Epithelial cell of esophagus (primary cell): ENCODE measurements at regions not wholly inside any gene's neighbourhood (a gene's known extent, or its start where the extent isn't known, plus 50 kb on each side); places are given as distances from the start of the nearest gene placed in this dataset.

Experiments
- DNase-seq: peaks from one replicate; pipeline ENCODE4 v3.0.0; 2010; ENCODE audit warnings: low read depth
- H3K4me3 ChIP-seq: 2 replicates; pipeline ENCODE4 v1.5.1; 2011; ENCODE audit warnings: mild to moderate bottlenecking, low read length, control low read depth
- TF ChIP-seq, protein P1 (sequence below): IDR thresholded peaks from 2 replicates; pipeline ENCODE4 v1.5.1; 2011; ENCODE audit warnings: low read depth, mild to moderate bottlenecking, low read length, control low read depth, inconsistent platforms; ENCODE audit not compliant: insufficient read depth; ENCODE audit errors: missing control alignments

DNA sequence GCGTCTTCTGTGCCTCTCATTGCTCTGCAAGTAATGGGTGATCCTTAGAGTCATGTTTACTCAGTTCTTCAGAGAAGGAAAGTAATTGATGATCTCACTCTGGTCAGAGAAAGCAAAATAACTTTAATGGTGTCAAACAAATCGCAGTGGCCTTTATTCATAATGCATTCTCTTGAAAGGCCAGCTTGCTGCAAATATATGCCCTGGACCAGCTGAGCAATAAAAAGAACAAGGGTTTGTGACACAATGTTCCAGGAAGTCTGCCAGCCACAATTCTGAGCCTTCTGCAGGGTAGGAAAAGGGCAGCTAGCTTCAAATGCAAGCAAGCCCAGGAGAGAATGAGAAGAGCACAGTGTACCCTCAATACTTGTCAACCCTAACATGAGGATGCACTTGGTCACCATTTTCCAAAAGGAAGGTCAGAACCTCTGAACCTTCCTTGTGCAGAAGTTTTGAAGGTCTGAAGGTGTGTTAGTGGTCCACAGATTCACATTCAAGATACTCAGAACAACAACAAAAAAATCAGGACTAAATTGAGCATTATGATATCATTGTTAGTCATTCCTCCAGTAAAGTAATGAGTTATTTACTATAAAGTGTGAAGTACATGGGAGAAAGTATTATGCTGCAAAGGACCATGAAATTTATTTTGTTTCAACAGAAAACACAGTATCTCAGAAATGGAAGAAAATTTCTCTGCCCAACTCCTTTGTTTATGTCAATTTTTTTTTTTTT is 355.6 kb downstream of the PAX3 start:
- DNase-seq = peak; percentile 25
- H3K4me3 ChIP-seq = no peak overlapping the region

DNA sequence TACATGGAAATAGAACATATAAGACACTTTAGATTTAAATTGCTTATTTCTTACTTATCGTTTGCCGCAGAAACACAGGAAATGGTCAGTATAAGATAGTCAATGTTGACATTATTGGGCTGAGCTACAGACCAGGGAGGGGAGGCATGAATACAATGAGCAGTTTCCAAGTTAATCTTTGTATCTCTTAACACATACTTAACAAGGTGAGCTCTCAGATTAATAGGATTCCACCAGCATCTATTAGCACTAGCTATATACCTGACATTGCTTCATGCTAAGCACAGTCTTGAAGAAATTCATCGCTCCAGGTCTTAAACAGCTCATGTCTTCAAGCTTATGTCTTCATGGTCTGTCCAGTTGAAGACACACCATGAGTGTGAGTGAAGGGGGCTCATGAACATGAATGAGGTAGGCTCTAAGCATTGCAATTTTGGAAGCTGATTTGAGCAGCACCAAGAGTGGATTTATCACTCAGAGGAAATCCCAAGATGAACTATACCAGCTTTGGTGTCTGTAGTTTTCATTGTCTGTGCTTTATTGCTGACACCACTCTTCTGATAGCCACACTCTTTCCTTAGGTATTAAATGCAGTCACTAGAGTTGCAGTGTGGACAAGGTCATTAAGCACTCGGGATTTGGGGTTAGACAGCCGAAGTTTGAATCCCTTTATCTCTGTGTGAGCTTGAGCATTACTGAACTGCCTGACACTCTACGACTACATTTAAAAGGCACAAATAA is 359.3 kb upstream of the EPHA4 start:
- DNase-seq = no peak
- TF ChIP-seq, protein P1, sequence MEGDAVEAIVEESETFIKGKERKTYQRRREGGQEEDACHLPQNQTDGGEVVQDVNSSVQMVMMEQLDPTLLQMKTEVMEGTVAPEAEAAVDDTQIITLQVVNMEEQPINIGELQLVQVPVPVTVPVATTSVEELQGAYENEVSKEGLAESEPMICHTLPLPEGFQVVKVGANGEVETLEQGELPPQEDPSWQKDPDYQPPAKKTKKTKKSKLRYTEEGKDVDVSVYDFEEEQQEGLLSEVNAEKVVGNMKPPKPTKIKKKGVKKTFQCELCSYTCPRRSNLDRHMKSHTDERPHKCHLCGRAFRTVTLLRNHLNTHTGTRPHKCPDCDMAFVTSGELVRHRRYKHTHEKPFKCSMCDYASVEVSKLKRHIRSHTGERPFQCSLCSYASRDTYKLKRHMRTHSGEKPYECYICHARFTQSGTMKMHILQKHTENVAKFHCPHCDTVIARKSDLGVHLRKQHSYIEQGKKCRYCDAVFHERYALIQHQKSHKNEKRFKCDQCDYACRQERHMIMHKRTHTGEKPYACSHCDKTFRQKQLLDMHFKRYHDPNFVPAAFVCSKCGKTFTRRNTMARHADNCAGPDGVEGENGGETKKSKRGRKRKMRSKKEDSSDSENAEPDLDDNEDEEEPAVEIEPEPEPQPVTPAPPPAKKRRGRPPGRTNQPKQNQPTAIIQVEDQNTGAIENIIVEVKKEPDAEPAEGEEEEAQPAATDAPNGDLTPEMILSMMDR = no peak
- no peak overlapping the region for H3K4me3 ChIP-seq

More for the DNA sequence above, 355.6 kb downstream of the PAX3 start:
- TF ChIP-seq, protein P1 = no peak

DNA sequence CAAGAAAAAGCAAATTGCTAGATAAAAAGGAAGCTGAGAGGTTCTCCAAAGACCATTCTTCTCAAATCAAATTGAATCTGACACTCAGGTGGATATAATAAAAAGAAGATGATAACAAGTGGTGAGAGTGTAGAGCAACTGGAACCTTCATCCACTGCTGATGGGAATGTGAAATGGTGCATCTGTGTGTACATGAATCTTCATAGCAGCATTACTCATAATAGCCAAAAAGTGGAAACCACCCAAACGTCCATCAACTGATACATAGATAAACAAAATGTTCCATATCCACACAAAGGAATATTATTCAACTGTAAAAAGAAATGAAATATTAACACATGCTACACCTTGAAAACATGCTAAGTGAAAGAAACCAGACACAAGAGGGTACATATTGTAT is 357.2 kb upstream of the EPHA4 start:
- H3K4me3 ChIP-seq = no peak overlapping the region

DNA sequence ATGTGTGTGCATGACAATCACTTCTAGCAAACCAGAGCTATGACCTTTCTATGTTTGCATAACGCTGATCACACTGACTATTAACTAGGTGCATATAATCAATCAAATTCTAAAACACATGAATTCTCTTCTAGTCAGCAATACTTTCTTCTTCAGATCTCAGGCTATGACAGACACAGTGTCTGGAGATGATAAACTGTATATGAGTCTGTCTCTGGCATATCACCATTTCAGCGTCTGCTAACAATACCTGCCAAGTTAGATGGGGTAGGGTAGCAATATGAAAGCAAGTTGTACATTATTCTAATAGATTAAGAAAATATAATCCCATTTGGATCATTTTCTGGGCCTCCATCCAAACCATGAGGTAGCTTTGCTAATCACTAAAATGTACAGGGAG is 354.2 kb upstream of the EPHA4 start:
- no peak for DNase-seq
- TF ChIP-seq, protein P1 = no peak
- no peak overlapping the region for H3K4me3 ChIP-seq

More for the DNA sequence above, 357.2 kb upstream of the EPHA4 start:
- DNase-seq = no peak
- TF ChIP-seq, protein P1 = no peak

DNA sequence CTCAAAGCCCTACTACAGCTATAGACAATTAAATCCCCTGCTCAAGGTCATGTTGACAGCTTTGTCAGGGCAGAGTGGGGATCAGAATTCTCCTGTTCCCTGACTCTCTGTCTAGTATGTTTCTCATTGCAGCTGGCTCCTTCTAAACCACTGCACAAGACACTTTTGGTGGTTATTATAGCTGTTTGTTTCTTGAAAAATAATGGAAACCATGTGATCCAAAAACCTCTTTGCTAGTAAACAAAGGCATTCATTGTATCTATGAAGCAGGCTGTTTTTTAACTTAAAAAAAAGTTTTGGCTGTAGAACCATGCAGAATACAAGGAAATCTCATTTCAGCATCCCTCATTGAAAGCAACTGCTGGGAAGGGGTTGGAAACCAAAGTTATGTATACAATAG is 352.5 kb upstream of the EPHA4 start:
- H3K4me3 ChIP-seq = no peak overlapping the region
- no peak for DNase-seq
- TF ChIP-seq, protein P1 = no peak

DNA sequence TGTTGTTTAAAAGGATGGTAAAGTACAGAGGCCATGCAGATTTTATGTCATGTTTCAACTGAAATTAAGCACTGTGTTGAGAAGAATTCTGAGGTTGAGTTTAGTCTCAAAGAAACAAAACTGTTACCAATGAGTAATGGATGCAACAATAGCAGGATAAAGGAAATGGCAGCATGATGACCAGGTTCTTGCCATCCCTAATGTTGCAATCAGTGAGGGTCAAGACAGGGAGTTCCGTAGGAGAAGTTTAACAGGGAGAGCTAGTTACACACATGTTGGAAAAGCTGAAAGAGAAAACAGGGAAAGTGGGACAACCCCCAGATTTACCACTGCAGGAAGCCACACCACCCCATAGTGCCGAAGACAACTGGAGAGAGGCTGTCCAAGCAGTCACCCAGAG is 343.8 kb upstream of the EPHA4 start:
- TF ChIP-seq, protein P1 = no peak
- H3K4me3 ChIP-seq = no peak overlapping the region
- DNase-seq = peak; percentile 3
